MM.1S (cell line): ENCODE measurements at regions not wholly inside any gene's neighbourhood (a gene's known extent, or its start where the extent isn't known, plus 50 kb on each side); places are given as distances from the start of the nearest gene placed in this dataset.

Source experiments
- DNase-seq: peaks from one replicate; pipeline ENCODE4 v3.0.0-alpha.2; 2015
- H2AFZ ChIP-seq: fragments of 300-600 bp; sonication (generic); 2 replicates; pipeline ENCODE4 v1.6.0; 2016; ENCODE audit warnings: antibody characterized with exemption, low read length
- H3F3A ChIP-seq: fragments of 300-600 bp; sonication (generic); 2 replicates; pipeline ENCODE4 v1.6.1; 2016; ENCODE audit warnings: mild to moderate bottlenecking, antibody characterized with exemption, low read length, moderate library complexity, mixed read lengths; ENCODE audit not compliant: insufficient read depth
- H3K27ac ChIP-seq: fragments of 300-600 bp; sonication (generic); 2 replicates; pipeline ENCODE4 v1.5.1; 2016; ENCODE audit warnings: mild to moderate bottlenecking, low read length
- H3K27me3 ChIP-seq: fragments of 300-600 bp; sonication (generic); replicated peaks from 2 replicates; pipeline ENCODE4 v1.6.0; 2016; ENCODE audit warnings: low read length; ENCODE audit not compliant: insufficient read depth
- H3K36me3 ChIP-seq: fragments of 300-600 bp; sonication (generic); replicated peaks from 2 replicates; pipeline ENCODE4 v1.6.1; 2016; ENCODE audit warnings: mild to moderate bottlenecking, low read length, mixed read lengths; ENCODE audit not compliant: insufficient read depth
- H3K4me1 ChIP-seq: fragments of 300-600 bp; sonication (generic); 2 replicates; pipeline ENCODE4 v1.6.1; 2016; ENCODE audit warnings: low read length, mixed read lengths
- H3K4me2 ChIP-seq: fragments of 300-600 bp; sonication (generic); 2 replicates; pipeline ENCODE4 v1.6.0; 2016; ENCODE audit warnings: low read depth, low read length
- H3K4me3 ChIP-seq: fragments of 300-600 bp; sonication (generic); 2 replicates; pipeline ENCODE4 v1.5.1; 2016; ENCODE audit warnings: low read length, mixed read lengths
- H3K79me2 ChIP-seq: fragments of 300-600 bp; sonication (generic); 2 replicates; pipeline ENCODE4 v1.6.1; 2016; ENCODE audit warnings: mixed run types, low read length, mixed read lengths
- H3K9ac ChIP-seq: fragments of 300-600 bp; sonication (generic); 2 replicates; pipeline ENCODE4 v1.6.1; 2016; ENCODE audit warnings: low read length, mixed read lengths
- H3K9me2 ChIP-seq: fragments of 300-600 bp; sonication (generic); replicated peaks from 2 replicates; pipeline ENCODE4 v1.6.1; 2016; ENCODE audit warnings: mild to moderate bottlenecking, low read length, mixed read lengths; ENCODE audit not compliant: insufficient read depth
- H3K9me3 ChIP-seq: fragments of 300-600 bp; sonication (generic); replicated peaks from 2 replicates; pipeline ENCODE4 v1.6.1; 2016; ENCODE audit warnings: mild to moderate bottlenecking, low read length, mixed read lengths; ENCODE audit not compliant: insufficient read depth
- H4K20me1 ChIP-seq: fragments of 300-600 bp; sonication (generic); 2 replicates; pipeline ENCODE4 v1.6.1; 2016; ENCODE audit warnings: mild to moderate bottlenecking, low read length, moderate library complexity, mixed read lengths; ENCODE audit not compliant: insufficient read depth
- CTCF ChIP-seq: fragments of 300-600 bp; sonication (generic); IDR thresholded peaks from 2 replicates; pipeline ENCODE4 v1.5.1; 2016; ENCODE audit warnings: antibody characterized with exemption, low read length, mixed read lengths
- EZH2 ChIP-seq: fragments of 300-600 bp; sonication (generic); optimal IDR thresholded peaks from 2 replicates; pipeline ENCODE3; 2017; ENCODE audit warnings: low read depth, mild to moderate bottlenecking, antibody characterized with exemption, low read length, mixed read lengths
- EZH2phosphoT487 ChIP-seq: fragments of 300-600 bp; sonication (generic); IDR thresholded peaks from 2 replicates; pipeline ENCODE4 v1.6.1; 2018; ENCODE audit warnings: antibody characterized with exemption, low read length

DNA sequence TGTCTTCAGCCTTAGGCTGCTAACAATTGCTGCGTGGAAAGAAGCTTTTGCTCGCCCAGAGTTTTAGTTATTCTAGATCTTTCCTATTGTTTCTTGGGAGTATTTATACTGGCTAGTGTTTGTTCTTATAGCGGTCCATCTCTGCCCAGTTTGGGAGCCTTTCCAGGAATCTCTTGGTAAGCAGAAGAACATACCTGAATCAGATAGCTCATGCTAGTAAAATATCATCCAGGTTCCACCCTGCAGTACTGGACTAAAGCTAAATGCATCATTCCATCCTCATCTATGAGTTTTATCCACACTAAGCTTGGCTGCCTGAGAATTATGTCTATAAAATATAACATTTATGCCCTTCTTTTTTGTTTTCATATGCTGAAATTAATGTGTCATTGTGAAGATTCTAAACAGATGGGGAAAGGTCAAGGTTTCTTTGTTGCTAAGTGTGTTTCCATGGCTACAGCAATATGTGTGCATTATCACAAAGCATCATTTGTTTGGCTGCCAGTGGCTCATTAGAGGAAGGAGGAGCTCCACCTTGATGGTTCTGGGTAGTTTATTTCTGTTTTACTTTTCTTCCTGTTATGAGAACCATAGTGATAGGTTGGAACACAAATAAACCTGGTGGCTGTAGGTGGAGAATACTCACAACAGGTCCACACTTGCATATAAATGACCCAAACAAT lies 182.8 kb downstream of the PIK3C3 start:
- Histone ChIP-seq H3K4me2 (no peak overlapping the region), H3K4me3 (no peak overlapping the region), H3K4me1 (no peaks in the 10 kb centered on the region), H3K27me3 (no peaks in the 10 kb centered on the region), H3K9ac (no peak overlapping the region), H2AFZ (no peak overlapping the region), H3K27ac (no peak overlapping the region), H3F3A (no peaks in the 10 kb centered on the region), H4K20me1 (no peaks in the 10 kb centered on the region), H3K36me3 (no peaks in the 10 kb centered on the region), H3K9me2 (no peaks in the 10 kb centered on the region), H3K79me2 (no peaks in the 10 kb centered on the region), H3K9me3 (no peaks in the 10 kb centered on the region)
- no peak for DNase-seq
- TF ChIP-seq EZH2phosphoT487 (no peak), CTCF (no peak)

- H3K4me3 ChIP-seq = no peak overlapping the region
- H4K20me1 ChIP-seq = no peaks in the 10 kb centered on the region
- H3K36me3 ChIP-seq = no peaks in the 10 kb centered on the region
- no peaks in the 10 kb centered on the region for H3K9me3 ChIP-seq
- TF ChIP-seq EZH2phosphoT487 = no peak
- TF ChIP-seq EZH2 = no peak
- TF ChIP-seq CTCF = no peak
- H3K4me2 ChIP-seq = no peak overlapping the region
- H3K9ac ChIP-seq = no peak overlapping the region
- no peak overlapping the region for H2AFZ ChIP-seq
- no peaks in the 10 kb centered on the region for H3F3A ChIP-seq
- no peaks in the 10 kb centered on the region for H3K27me3 ChIP-seq
- no peak for DNase-seq
- H3K79me2 ChIP-seq = no peaks in the 10 kb centered on the region
- no peaks in the 10 kb centered on the region for H3K4me1 ChIP-seq
- no peak overlapping the region for H3K27ac ChIP-seq
- H3K9me2 ChIP-seq = no peaks in the 10 kb centered on the region
These were observed 186.4 kb downstream of the PIK3C3 start for GRCh38 chr18:42141439-42141838.

- H3K36me3 ChIP-seq = no peaks in the 10 kb centered on the region
- H3K4me2 ChIP-seq = no peak overlapping the region
- no peaks in the 10 kb centered on the region for H4K20me1 ChIP-seq
- H3K9me3 ChIP-seq = no peaks in the 10 kb centered on the region
- H2AFZ ChIP-seq = no peak overlapping the region
- H3K4me3 ChIP-seq = no peak overlapping the region
- no peaks in the 10 kb centered on the region for H3K27me3 ChIP-seq
- H3K79me2 ChIP-seq = no peaks in the 10 kb centered on the region
- no peak for DNase-seq
- no peaks in the 10 kb centered on the region for H3F3A ChIP-seq
- no peaks in the 10 kb centered on the region for H3K4me1 ChIP-seq
- no peaks in the 10 kb centered on the region for H3K9me2 ChIP-seq
- no peak overlapping the region for H3K9ac ChIP-seq
- TF ChIP-seq CTCF (no peak), EZH2 (no peak), EZH2phosphoT487 (no peak)
- no peak overlapping the region for H3K27ac ChIP-seq
These were observed 200.0 kb downstream of the PIK3C3 start for GRCh38 chr18:42155024-42155423.
